ENCODE measurements at regions not wholly inside any gene's neighbourhood (a gene's known extent, or its start where the extent isn't known, plus 50 kb on each side); places are given as distances from the start of the nearest gene placed in this dataset.

- TF ChIP-seq, protein P1, sequence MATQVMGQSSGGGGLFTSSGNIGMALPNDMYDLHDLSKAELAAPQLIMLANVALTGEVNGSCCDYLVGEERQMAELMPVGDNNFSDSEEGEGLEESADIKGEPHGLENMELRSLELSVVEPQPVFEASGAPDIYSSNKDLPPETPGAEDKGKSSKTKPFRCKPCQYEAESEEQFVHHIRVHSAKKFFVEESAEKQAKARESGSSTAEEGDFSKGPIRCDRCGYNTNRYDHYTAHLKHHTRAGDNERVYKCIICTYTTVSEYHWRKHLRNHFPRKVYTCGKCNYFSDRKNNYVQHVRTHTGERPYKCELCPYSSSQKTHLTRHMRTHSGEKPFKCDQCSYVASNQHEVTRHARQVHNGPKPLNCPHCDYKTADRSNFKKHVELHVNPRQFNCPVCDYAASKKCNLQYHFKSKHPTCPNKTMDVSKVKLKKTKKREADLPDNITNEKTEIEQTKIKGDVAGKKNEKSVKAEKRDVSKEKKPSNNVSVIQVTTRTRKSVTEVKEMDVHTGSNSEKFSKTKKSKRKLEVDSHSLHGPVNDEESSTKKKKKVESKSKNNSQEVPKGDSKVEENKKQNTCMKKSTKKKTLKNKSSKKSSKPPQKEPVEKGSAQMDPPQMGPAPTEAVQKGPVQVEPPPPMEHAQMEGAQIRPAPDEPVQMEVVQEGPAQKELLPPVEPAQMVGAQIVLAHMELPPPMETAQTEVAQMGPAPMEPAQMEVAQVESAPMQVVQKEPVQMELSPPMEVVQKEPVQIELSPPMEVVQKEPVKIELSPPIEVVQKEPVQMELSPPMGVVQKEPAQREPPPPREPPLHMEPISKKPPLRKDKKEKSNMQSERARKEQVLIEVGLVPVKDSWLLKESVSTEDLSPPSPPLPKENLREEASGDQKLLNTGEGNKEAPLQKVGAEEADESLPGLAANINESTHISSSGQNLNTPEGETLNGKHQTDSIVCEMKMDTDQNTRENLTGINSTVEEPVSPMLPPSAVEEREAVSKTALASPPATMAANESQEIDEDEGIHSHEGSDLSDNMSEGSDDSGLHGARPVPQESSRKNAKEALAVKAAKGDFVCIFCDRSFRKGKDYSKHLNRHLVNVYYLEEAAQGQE (IDR thresholded peaks at IDR 0.05; ENCODE audit: insufficient replicate concordance, low read depth) = no peak
- TF ChIP-seq POLR2AphosphoS5 (IDR thresholded peaks at IDR 0.05; ENCODE audit: low read depth) (no peak), SPI1 (IDR thresholded peaks at IDR 0.05; ENCODE audit: borderline replicate concordance, low read depth) (no peak), CTCF (IDR thresholded peaks at IDR 0.05; ENCODE audit: insufficient read depth, low read length) (no peak), GABPA (IDR thresholded peaks at IDR 0.05; ENCODE audit: low read depth) (no peak)
- H3K27me3 ChIP-seq (ENCODE audit: insufficient read depth, poor library complexity, severe bottlenecking) = no peaks in the 10 kb centered on the region
- H3K27ac ChIP-seq (replicated peaks) = no peak overlapping the region
- DNase-seq (ENCODE audit: low read depth in 1 of 2, low spot score in 1 of 2) = no peak
- no peak overlapping the region for H3K4me3 ChIP-seq (replicated peaks; ENCODE audit: insufficient read depth, low read length)
Observed at GRCh38 chr4:147349193-147349592, 131.7 kb upstream of the EDNRA start.

DNA sequence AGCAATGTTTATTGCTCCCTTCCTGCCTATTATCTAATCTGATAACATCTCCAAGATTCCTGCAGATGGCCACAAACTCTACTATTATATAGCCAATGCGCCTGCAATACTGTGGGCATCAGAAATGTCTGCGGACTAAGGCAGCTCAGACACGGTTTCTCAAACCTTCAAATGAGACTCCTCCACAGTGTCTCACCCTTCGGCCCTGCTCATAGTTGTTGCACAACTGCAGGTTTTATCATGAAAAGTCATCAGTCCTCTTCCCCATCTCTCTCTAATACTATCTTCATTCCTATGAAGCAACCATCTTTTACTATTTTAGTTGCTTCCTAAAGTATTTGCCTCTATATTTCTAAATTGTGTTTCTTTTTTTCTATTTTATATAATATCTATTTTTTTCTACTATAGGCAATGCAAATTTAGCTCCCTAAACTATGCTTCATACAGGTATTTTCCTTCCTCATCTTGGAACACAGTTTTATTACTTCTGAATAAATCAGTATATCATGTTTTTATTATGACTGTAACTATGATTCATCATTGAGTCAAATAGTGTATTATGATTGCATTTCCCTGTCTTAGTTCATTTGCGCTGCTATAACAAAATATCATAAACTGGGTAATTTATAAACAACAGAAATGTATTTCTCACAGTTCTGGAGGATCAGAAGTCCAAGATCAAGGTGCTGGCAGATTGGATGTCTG is 129.7 kb upstream of the EDNRA start:
- Histone ChIP-seq H3K4me3 (replicated peaks; ENCODE audit: insufficient read depth, low read length) (no peak overlapping the region), H3K27ac (replicated peaks) (no peak overlapping the region), H3K27me3 (ENCODE audit: insufficient read depth, poor library complexity, severe bottlenecking) (no peaks in the 10 kb centered on the region)
- TF ChIP-seq CTCF (IDR thresholded peaks at IDR 0.05; ENCODE audit: insufficient read depth, low read length) (no peak), POLR2AphosphoS5 (IDR thresholded peaks at IDR 0.05; ENCODE audit: low read depth) (no peak), GABPA (IDR thresholded peaks at IDR 0.05; ENCODE audit: low read depth) (no peak), SPI1 (IDR thresholded peaks at IDR 0.05; ENCODE audit: borderline replicate concordance, low read depth) (no peak)
- TF ChIP-seq, protein P1 (IDR thresholded peaks at IDR 0.05; ENCODE audit: insufficient replicate concordance, low read depth) = no peak
- no peak for DNase-seq (ENCODE audit: low read depth in 1 of 2, low spot score in 1 of 2)

DNA sequence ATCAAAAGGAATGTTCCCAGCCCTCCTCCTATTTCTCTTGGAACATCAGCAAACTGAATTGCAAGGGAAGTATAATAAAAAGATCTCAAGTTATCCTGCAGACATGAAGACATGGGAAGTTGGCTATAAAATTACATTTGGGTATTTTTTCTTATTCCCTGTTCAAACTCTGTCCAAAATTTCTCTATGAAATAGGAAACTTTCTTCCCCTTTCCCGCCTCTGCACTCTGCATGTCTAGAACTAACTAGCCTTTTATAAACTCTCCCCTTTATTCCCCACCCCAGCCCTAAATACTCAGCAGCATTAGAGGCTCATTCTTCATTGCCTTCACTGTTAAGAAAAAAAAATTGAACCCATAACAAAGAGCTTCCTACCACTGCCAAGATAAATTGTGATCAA is 126.7 kb upstream of the EDNRA start:
- TF ChIP-seq CTCF (IDR thresholded peaks at IDR 0.05; ENCODE audit: insufficient read depth, low read length) (no peak), POLR2AphosphoS5 (IDR thresholded peaks at IDR 0.05; ENCODE audit: low read depth) (no peak), GABPA (IDR thresholded peaks at IDR 0.05; ENCODE audit: low read depth) (no peak), SPI1 (IDR thresholded peaks at IDR 0.05; ENCODE audit: borderline replicate concordance, low read depth) (no peak)
- TF ChIP-seq, protein P1 (IDR thresholded peaks at IDR 0.05; ENCODE audit: insufficient replicate concordance, low read depth) = no peak
- Histone ChIP-seq H3K27me3 (ENCODE audit: insufficient read depth, poor library complexity, severe bottlenecking) (no peaks in the 10 kb centered on the region), H3K4me3 (replicated peaks; ENCODE audit: insufficient read depth, low read length) (no peak overlapping the region), H3K27ac (replicated peaks) (no peak overlapping the region)
- DNase-seq (ENCODE audit: low read depth in 1 of 2, low spot score in 1 of 2) = no peak
